IMR-90 (cell line): ENCODE measurements at regions not wholly inside any gene's neighbourhood (a gene's known extent, or its start where the extent isn't known, plus 50 kb on each side); places are given as distances from the start of the nearest gene placed in this dataset.

ENCODE experiments used
- ATAC-seq: fragments of 200-7000 bp; cut with Tn5 transposase; 2 replicates; pipeline ENCODE4 v1.9.1; 2020; ENCODE audit warnings: low read depth, mild to moderate bottlenecking, moderate library complexity
- BruUV-seq: library from RNA; stranded (reverse); fragments of 400-500 nt; replicated peaks from 2 replicates; lab custom pipeline; 2021; lab: Mats Ljungman, UMichigan
- CTCF ChIA-PET: fragments of 300-600 bp; formaldehyde crosslinking; extraction: SDS; loops from one replicate; lab custom pipeline; 2021; ENCODE audit warnings: antibody characterized with exemption; lab: Yijun Ruan, JAX
- POLR2A ChIA-PET: fragments of 300-600 bp; sonication (Branson Sonifier 250); formaldehyde crosslinking; loops from one replicate; lab custom pipeline; 2022; ENCODE audit warnings: antibody characterized with exemption; ENCODE audit not compliant: unreplicated experiment; lab: Charles Lee
- DNase-seq: peaks from one replicate; pipeline ENCODE4 v3.0.0; 2013
- H2AFZ ChIP-seq: replicated peaks from 2 replicates; pipeline ENCODE3; 2013; ENCODE audit warnings: low read length, mild to moderate bottlenecking; ENCODE audit not compliant: poor library complexity
- H2AK5ac ChIP-seq: 2 replicates; pipeline ENCODE4 v1.6.1; 2013; ENCODE audit warnings: low read depth, low read length, inconsistent platforms
- H2AK9ac ChIP-seq: replicated peaks from 2 replicates; pipeline ENCODE3; 2013; ENCODE audit warnings: mild to moderate bottlenecking, low read depth, low read length, moderate library complexity; ENCODE audit not compliant: poor library complexity
- H2BK120ac ChIP-seq: 2 replicates; pipeline ENCODE4 v1.6.1; 2013; ENCODE audit warnings: low read depth, low read length, inconsistent platforms
- H2BK15ac ChIP-seq: 3 replicates; pipeline ENCODE4 v1.6.1; 2013; ENCODE audit warnings: low read depth, low read length, inconsistent platforms
- H2BK20ac ChIP-seq: 2 replicates; pipeline ENCODE4 v1.6.1; 2013; ENCODE audit warnings: low read depth, mild to moderate bottlenecking, inconsistent platforms, low read length, moderate library complexity
- H2BK5ac ChIP-seq: 2 replicates; pipeline ENCODE4 v1.6.1; 2013; ENCODE audit warnings: mild to moderate bottlenecking, low read depth, low read length, inconsistent platforms; ENCODE audit not compliant: poor library complexity, severe bottlenecking
- H3K14ac ChIP-seq: replicated peaks from 2 replicates; pipeline ENCODE4 v1.6.1; 2013; ENCODE audit warnings: low read depth, low read length, inconsistent platforms
- H3K18ac ChIP-seq: 2 replicates; pipeline ENCODE4 v1.6.1; 2013; ENCODE audit warnings: low read depth, low read length, control low read depth
- H3K23ac ChIP-seq: 2 replicates; pipeline ENCODE4 v1.6.1; 2013; ENCODE audit warnings: low read depth, low read length, inconsistent platforms
- H3K27ac ChIP-seq: 2 replicates; pipeline ENCODE4 v1.5.1; 2013; ENCODE audit warnings: mild to moderate bottlenecking, control low read depth, low read length; ENCODE audit not compliant: insufficient read depth
- H3K27me3 ChIP-seq: 2 replicates; pipeline ENCODE4 v1.6.1; 2013; ENCODE audit warnings: low read length; ENCODE audit not compliant: control insufficient read depth, insufficient read depth
- H3K36me3 ChIP-seq: 2 replicates; pipeline ENCODE4 v1.6.1; 2013; ENCODE audit warnings: low read length, mixed read lengths; ENCODE audit not compliant: control insufficient read depth, insufficient read depth
- H3K4ac ChIP-seq: 2 replicates; pipeline ENCODE4 v1.6.1; 2013; ENCODE audit warnings: low read depth, low read length, inconsistent platforms
- H3K4me1 ChIP-seq: 2 replicates; pipeline ENCODE4 v1.6.1; 2013; ENCODE audit warnings: low read length, mixed read lengths; ENCODE audit not compliant: control insufficient read depth, insufficient read depth
- H3K4me2 ChIP-seq: 2 replicates; pipeline ENCODE4 v1.6.1; 2013; ENCODE audit warnings: low read depth, mild to moderate bottlenecking, control low read depth, low read length, moderate library complexity
- H3K4me3 ChIP-seq: 2 replicates; pipeline ENCODE4 v1.5.1; 2013; ENCODE audit warnings: low read depth, mild to moderate bottlenecking, control low read depth, low read length, moderate library complexity; ENCODE audit not compliant: insufficient read depth
- H3K56ac ChIP-seq: 2 replicates; pipeline ENCODE4 v1.6.1; 2013; ENCODE audit warnings: low read length, inconsistent platforms; ENCODE audit not compliant: insufficient read depth; ENCODE audit errors: extremely low read depth
- H3K79me1 ChIP-seq, 2 experiments: 2 replicates each; pipeline ENCODE4 v1.6.1; 2013; ENCODE audit warnings: low read length in 2 of 2, inconsistent platforms in 1 of 2, low read depth in 1 of 2
- H3K9ac ChIP-seq: 2 replicates; pipeline ENCODE4 v1.6.1; 2013; ENCODE audit warnings: low read depth, low read length, control low read depth
- H3K9me1 ChIP-seq: 2 replicates; pipeline ENCODE4 v1.6.1; 2013; ENCODE audit warnings: low read length, inconsistent platforms; ENCODE audit not compliant: insufficient read depth
- H3K9me3 ChIP-seq: 2 replicates; pipeline ENCODE4 v1.6.1; 2013; ENCODE audit warnings: low read length; ENCODE audit not compliant: control insufficient read depth, insufficient read depth
- H4K20me1 ChIP-seq: 2 replicates; pipeline ENCODE4 v1.6.1; 2013; ENCODE audit warnings: low read length, inconsistent platforms; ENCODE audit not compliant: insufficient read depth
- H4K5ac ChIP-seq: 2 replicates; pipeline ENCODE4 v1.6.1; 2013; ENCODE audit warnings: mild to moderate bottlenecking, low read depth, low read length, control low read depth
- H4K8ac ChIP-seq, 2 experiments: 2 replicates each; pipeline ENCODE4 v1.6.1; 2013; ENCODE audit warnings: low read depth in 2 of 2, low read length in 2 of 2, control low read depth in 1 of 2, inconsistent platforms in 1 of 2
- H4K91ac ChIP-seq: 2 replicates; pipeline ENCODE4 v1.6.1; 2013; ENCODE audit warnings: low read depth, low read length, inconsistent platforms; ENCODE audit not compliant: insufficient read depth
- CHD1 ChIP-seq: IDR thresholded peaks from 2 replicates; pipeline ENCODE4 v1.6.1; 2012; ENCODE audit warnings: low read depth, low read length, improper control_type of control experiment
- MAZ ChIP-seq: IDR thresholded peaks from 2 replicates; pipeline ENCODE4 v1.6.1; 2012; ENCODE audit warnings: low read depth, mild to moderate bottlenecking, low read length, improper control_type of control experiment, moderate library complexity, borderline replicate concordance
- MXI1 ChIP-seq: IDR thresholded peaks from 2 replicates; pipeline ENCODE4 v1.6.1; 2012; ENCODE audit warnings: low read depth, mild to moderate bottlenecking, low read length, moderate library complexity, borderline replicate concordance
- RCOR1 ChIP-seq: IDR thresholded peaks from 2 replicates; pipeline ENCODE4 v1.6.1; 2012; ENCODE audit warnings: mild to moderate bottlenecking, low read length, improper control_type of control experiment; ENCODE audit not compliant: insufficient replicate concordance
- RFX5 ChIP-seq: IDR thresholded peaks from 2 replicates; pipeline ENCODE4 v1.8.0; 2012; ENCODE audit warnings: low read depth, mild to moderate bottlenecking, low read length, moderate library complexity
- SMC3 ChIP-seq: fragments of 150-350 bp; IDR thresholded peaks from 2 replicates; pipeline ENCODE4 v1.6.1; 2016; ENCODE audit warnings: low read depth, mild to moderate bottlenecking, antibody characterized with exemption, low read length, moderate library complexity
- WGBS, 2 experiments: methylation state at CpG; one replicate each; pipeline versions ENCODE4 v1.1.5 to v1.1.7; 2013; ENCODE audit warnings: missing lambda C conversion rate in 2 of 2; ENCODE audit not compliant: insufficient read length in 1 of 2; ENCODE audit errors: extremely low coverage in 2 of 2; 5-methylcytosine and 5-hydroxymethylcytosine counted together
- dilution Hi-C: fragments of 300-500 bp; cut with HindIII; formaldehyde crosslinking; loops from one replicate; pipeline ENCODE4 v1.14.3; 2018; ENCODE audit warnings: low sequenced_read_pairs; ENCODE audit not compliant: unreplicated experiment
- in situ Hi-C: fragments of 300-500 bp; cut with MboI; formaldehyde crosslinking; loops from 3 replicates; pipeline ENCODE4 v1.14.3; 2019; ENCODE audit warnings: low sequenced_read_pairs, inconsistent platforms, mixed read lengths
- intact Hi-C: fragments of 100-400 bp; cut with micrococcal nuclease; formaldehyde crosslinking; loops from 2 replicates; pipeline ENCODE4 v1.10.0; 2022
- TF ChIP-seq, protein P1 (sequence below): fragments of 150-350 bp; IDR thresholded peaks from 2 replicates; pipeline ENCODE4 v1.6.1; 2016; ENCODE audit warnings: low read depth, mild to moderate bottlenecking, low read length, moderate library complexity, borderline replicate concordance
- TF ChIP-seq, protein P2 (sequence below): conservative IDR thresholded peaks from 2 replicates; pipeline ENCODE4 v1.5.1; 2012; ENCODE audit warnings: mild to moderate bottlenecking, low read depth, low read length, improper control_type of control experiment

DNA sequence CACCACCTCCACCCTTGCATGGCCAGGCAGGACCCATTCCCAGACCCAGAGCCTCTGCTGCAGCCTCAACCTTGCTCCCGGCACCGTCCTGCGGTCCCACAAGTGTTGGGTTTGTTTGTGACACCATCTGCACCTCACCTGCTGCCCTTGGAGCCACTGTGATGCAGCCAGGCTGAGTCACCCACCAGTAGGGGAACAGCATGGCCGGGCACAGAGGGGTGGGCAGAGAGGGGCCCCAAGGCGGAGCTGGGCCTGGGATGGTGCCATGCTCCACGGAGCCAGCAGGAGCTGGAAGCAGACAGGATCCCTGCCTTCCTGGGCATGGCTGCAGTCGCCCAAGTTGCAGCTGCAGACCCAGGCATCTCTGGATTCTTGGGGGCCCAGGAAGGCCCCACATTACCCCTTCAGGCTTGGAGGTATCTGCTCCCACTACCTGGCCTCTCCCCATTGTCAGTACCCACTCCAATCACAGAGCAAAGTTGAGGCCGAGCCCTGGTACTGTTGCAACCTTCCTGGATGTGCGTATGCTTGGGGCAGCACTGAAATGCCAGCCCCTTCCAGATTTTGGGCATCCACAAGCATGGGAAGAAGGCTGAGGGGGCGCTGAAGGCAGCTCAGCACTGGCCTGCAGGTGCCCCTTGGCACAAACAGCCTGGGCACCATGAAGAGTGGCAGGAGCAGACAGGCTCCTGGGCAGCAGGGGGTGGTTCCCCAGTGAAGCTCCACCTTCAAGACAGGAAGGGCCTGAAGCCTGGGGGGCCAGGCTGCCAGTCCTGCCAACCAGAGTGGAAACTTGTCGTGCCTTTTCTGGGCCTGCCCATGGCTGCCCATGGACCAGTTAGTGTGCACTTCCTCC lies 172.8 kb downstream of the MATN1 start:
- BruUV-seq = no TSS peak
- DNase-seq (no peak), ATAC-seq (no peak)
- TF ChIP-seq, protein P1, sequence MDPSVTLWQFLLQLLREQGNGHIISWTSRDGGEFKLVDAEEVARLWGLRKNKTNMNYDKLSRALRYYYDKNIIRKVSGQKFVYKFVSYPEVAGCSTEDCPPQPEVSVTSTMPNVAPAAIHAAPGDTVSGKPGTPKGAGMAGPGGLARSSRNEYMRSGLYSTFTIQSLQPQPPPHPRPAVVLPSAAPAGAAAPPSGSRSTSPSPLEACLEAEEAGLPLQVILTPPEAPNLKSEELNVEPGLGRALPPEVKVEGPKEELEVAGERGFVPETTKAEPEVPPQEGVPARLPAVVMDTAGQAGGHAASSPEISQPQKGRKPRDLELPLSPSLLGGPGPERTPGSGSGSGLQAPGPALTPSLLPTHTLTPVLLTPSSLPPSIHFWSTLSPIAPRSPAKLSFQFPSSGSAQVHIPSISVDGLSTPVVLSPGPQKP = no peak
- TF ChIP-seq RFX5 = no peak
- TF ChIP-seq MAZ = no peak
- no peak for TF ChIP-seq MXI1
- no peak for TF ChIP-seq RCOR1
- TF ChIP-seq, protein P2, sequence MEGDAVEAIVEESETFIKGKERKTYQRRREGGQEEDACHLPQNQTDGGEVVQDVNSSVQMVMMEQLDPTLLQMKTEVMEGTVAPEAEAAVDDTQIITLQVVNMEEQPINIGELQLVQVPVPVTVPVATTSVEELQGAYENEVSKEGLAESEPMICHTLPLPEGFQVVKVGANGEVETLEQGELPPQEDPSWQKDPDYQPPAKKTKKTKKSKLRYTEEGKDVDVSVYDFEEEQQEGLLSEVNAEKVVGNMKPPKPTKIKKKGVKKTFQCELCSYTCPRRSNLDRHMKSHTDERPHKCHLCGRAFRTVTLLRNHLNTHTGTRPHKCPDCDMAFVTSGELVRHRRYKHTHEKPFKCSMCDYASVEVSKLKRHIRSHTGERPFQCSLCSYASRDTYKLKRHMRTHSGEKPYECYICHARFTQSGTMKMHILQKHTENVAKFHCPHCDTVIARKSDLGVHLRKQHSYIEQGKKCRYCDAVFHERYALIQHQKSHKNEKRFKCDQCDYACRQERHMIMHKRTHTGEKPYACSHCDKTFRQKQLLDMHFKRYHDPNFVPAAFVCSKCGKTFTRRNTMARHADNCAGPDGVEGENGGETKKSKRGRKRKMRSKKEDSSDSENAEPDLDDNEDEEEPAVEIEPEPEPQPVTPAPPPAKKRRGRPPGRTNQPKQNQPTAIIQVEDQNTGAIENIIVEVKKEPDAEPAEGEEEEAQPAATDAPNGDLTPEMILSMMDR = no peak
- TF ChIP-seq SMC3 = no peak
- TF ChIP-seq CHD1 = no peak
- Histone ChIP-seq H3K36me3 (no peaks in the 10 kb centered on the region), H3K27me3 (no peaks in the 10 kb centered on the region), H2BK15ac (no peak overlapping the region), H4K91ac (no peak overlapping the region), H4K8ac (no peak overlapping the region), H3K9me1 (no peaks in the 10 kb centered on the region), H3K14ac (no peak overlapping the region), H4K5ac (no peak overlapping the region), H3K4me3 (no peak overlapping the region), H3K9me3 (no peaks in the 10 kb centered on the region), H3K18ac (no peak overlapping the region), H3K23ac (no peak overlapping the region), H3K4ac (no peak overlapping the region), H3K9ac (no peak overlapping the region), H2AFZ (no peak overlapping the region), H2BK20ac (no peak overlapping the region), H4K20me1 (no peaks in the 10 kb centered on the region), H2AK5ac (no peak overlapping the region), H3K4me2 (no peak overlapping the region), H2BK120ac (no peak overlapping the region), H2BK5ac (no peak overlapping the region), H3K56ac (no peak overlapping the region), H3K79me1 (no peaks in the 10 kb centered on the region), H2AK9ac (no peak overlapping the region), H3K27ac (no peak overlapping the region), H3K4me1 (no peaks in the 10 kb centered on the region)
- intact Hi-C loops (no loop called here), dilution Hi-C loops (no loop called here), in situ Hi-C loops (no loop called here)
- POLR2A ChIA-PET = no interaction called here
- CTCF ChIA-PET = no interaction called here
- WGBS, 2 experiments = 18% methylated on average over 3 of the region's 11 CpGs; no CpG with 5 or more reads in 1 of the 2 experiments
